SH-SY5Y (cell line): ENCODE measurements at regions not wholly inside any gene's neighbourhood (a gene's known extent, or its start where the extent isn't known, plus 50 kb on each side); places are given as distances from the start of the nearest gene placed in this dataset.

Experiments used
- GATA2 ChIP-seq: IDR thresholded peaks from 2 replicates; pipeline ENCODE4 v1.6.1; 2011; ENCODE audit warnings: mild to moderate bottlenecking, low read depth, low read length
- GATA3 ChIP-seq: IDR thresholded peaks from 2 replicates; pipeline ENCODE4 v1.6.1; 2011; ENCODE audit warnings: low read depth, mild to moderate bottlenecking, low read length, moderate library complexity

DNA sequence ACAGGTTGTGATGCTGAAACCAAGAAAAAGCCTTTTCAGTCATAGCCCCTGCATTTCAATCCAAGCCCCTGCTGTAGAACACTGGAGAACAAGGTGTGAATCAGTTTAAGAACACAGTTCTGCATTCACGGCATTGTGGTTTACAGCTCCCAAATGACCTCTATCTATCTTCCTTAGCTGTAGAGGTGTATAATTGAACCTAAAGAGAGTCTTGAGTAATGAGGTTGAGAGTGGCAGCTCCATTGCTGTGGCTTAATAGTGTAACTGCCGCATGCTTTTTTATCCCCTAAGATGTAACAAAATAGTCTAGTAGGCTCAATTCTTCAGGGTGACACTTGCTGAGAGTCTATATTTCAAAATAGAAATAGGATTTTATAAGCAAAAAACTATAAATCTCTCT is 121.3 kb upstream of the EPHA4 start:
- TF ChIP-seq GATA2 (no peak), GATA3 (no peak)
